ENCODE measurements at regions not wholly inside any gene's neighbourhood (a gene's known extent, or its start where the extent isn't known, plus 50 kb on each side); places are given as distances from the start of the nearest gene placed in this dataset.

DNA sequence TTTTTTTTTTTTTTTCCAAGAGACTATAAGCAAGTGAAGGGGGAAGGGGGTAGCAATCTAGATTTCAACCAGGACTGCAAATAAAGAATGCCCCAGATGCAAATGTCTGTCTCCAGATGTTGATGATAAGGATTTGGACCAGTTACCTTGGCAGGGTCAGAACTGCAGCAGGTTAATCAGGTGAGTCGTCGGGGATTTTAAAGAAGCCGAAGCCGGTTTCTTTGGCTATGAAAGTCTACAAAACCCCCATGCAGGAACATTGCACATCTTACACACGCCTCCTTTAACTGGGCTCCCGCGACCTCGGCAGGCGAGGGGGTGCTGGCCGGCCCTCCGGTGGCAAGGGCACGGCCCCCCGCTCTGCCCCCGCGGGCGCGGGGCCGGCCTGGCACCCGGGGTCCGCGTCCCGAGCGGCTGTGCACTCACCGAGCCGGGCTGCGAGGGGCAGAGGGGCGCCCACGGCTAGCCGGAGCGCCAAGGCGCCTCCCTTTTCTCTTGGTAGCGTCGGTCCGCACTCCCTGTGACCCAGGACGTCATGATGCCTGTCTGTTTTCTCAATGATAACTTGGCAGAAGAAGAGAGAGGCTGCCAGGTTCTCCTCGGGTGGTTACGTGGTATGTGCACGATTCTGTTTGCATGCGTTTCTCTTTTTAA lies 366.3 kb upstream of the ESRRG start:
- no peak for DNase-seq (ENCODE audit: low read depth)

- no peak for DNase-seq (ENCODE audit: low read depth)
Measured at GRCh38 chr1:217088521-217089284, 365.5 kb upstream of the ESRRG start.

- DNase-seq (ENCODE audit: low read depth), result no peak
Measured at GRCh38 chr1:217088011-217088410, 364.8 kb upstream of the ESRRG start.

- no peak for DNase-seq (ENCODE audit: low read depth)
Measured at GRCh38 chr1:217079584-217079983, 356.4 kb upstream of the ESRRG start.

DNA sequence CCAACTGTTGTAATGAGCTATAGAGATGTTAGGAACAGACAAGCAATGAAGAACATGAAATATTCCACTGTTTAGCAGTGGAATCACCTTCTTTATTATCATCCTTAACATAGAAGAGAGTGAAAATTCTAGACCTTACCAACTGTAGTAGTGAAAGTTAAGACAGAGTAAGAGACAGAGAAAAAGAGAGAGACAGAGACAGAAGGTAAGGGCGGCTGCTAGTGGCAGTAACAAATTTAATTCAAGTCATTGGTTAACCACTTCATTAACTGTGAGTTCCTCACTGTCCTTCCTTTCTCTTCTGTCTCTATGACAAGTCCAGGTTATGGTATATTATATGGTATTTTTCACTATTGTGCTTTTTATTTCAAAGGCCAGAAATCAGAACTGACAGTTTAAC lies 355.7 kb upstream of the ESRRG start:
- DNase-seq (ENCODE audit: low read depth), result no peak

DNA sequence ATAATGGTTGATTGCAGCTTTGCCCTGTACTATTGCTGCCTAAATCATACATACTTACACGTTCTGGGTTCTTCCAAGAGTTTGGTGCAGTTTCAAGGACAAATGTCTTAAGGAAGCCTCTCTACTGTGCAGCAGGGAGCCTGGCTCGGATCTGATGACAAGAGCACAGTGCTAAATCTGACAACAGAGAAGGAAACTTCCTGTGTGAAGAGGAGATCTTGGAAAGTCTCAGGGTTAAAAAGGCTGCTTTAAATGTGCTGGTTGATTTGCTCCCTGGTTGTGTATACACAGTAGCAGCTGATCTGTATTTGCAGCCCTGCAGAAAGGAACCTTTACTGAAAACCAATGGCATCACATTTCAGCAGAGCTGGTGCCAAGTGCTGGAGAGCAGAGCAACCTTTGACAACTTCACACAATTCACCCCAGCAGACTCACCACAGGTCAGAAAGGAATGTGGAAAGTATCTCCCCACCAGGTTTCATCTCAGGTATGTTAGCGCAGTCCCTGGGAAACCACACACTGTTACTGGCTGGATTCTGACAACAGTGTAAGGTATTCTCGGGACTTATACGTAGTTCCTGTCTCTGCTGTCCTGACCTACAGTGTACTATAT lies 355.0 kb upstream of the ESRRG start:
- DNase-seq (ENCODE audit: low read depth), result no peak

DNA sequence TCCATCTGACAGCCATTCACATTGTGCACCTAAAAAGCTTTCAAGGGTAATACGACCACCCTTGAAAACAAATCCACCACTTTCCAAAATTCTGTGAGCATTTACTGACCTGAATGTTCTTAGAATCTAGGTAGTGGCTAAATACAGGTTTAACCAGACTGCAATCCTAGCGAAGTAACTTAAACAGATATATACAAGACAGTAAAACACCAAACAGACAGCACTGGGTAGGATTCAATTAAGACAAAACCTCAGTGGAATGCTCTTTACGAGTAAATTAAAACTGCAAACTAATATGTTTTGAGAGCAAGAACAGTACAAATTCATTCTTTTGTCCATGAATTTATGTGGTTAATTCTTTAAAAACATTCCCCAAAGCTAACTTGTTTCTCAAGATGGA lies 354.2 kb upstream of the ESRRG start:
- no peak for DNase-seq (ENCODE audit: low read depth)

DNA sequence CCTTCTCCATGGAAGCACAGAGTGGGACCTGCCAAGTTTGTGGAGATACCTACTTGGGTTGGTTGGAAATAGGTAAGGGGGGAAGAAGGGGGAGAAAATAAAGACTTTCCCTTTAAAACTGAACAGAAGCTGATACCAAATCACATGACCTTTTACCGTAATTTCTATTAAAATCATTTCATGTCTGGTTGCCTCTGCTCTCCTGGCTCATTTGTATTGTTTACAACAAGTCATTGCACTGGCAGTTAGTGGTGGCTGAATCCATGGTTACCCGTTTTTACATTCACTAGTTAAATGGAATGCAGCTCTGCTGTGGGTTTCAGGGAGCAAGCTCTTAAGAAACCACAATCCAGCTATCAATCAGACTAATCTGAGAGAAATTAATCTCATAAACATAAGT lies 353.7 kb upstream of the ESRRG start:
- no peak for DNase-seq (ENCODE audit: low read depth)

DNA sequence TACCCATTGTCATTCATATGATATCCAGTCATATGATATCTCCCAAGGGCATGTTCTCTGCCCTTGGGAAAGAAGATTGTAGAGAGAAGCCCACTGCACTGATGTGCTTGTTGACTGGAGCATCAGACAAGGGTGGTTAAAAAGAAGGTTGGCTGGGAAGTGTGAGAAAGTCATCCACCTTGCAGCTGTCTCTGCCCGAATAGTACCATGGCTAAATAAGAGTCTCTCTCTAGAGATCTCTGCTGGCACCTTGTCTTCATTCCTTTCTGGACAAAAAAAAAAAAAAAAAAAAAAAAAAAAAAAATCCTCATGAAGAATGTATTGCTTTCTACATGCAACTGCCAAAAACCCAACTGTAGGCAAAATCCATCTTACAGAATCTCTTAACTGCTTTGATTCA lies 349.7 kb upstream of the ESRRG start:
- DNase-seq (ENCODE audit: low read depth), result no peak

GRCh38 chr1:217067642-217068041 lies 344.4 kb upstream of the ESRRG start:
- no peak for DNase-seq (ENCODE audit: low read depth)

DNA sequence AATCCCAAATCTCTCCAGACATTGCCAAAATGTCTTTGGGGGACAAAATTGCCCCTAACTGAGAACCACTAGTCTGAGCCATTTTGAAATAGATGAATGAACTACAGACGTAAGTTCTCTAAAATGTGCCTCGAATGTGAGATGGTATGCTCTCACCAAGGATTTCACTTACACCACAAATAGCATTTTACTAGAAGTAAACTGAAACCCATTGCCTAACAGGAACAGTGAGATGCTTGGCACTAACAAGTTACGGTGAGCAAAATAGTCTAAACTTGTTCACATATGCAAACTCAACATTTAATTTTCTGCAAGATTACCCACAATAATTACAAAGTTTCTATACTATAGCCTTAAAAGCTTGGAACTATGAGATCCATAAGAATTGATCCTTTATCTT lies 343.6 kb upstream of the ESRRG start:
- no peak for DNase-seq (ENCODE audit: low read depth)

DNA sequence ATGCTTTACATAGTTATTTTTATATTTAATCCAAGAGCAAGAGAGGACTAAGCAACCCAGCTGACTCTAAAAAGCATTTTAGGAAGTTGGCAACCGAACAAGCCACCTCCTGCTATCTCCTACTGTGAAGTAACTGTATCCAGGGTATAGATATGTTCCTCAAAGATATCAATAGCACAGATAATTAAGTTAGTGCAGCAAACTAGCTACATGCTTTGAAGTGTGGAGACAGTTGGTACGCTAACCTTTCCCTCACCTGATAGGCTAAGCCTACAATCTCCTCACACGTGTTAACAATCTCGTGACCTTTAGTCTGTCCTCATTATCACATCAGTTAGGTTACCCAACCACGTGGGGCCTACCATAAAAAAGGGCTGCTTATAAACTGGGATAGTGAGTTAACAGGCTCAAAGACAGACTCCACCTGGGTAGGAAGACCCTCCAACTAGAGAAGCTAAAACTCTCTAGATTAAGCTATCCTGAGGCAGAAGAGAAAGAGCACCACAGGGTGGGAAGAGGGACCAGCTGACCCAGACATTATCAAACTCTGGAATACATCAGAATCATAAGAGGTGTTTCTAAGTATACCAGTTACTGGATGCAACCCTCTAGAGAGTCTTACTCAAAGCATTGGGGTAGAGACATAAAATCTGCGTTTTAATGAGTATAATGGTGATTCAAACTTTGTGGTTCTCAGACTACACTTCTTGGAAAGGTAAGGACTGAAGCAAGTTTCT lies 340.1 kb upstream of the ESRRG start:
- no peak for DNase-seq (ENCODE audit: low read depth)

DNA sequence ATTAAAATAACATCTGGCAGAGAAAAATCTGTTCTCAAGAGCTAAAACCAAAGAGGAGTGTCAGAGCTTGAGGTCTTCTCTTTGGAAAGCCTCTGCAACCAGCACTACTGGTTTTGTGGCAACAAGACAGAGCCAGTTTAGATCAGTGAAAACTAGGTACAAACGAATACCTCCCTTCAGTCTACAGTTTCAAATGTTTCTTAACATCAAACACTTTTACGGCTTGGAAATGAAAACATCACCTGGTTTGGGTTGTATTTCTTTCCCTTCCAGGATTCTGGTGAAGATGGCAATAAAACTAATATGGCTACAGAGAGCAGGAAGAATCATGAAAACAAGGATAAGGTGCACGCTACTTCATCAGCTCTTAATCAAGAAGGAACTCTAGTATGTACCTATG lies 339.4 kb upstream of the ESRRG start:
- DNase-seq (ENCODE audit: low read depth), result no peak

GRCh38 chr1:217059401-217059800 lies 336.2 kb upstream of the ESRRG start:
- DNase-seq (ENCODE audit: low read depth), result no peak

- no peak for DNase-seq (ENCODE audit: low read depth)
Measured at GRCh38 chr1:217053676-217054075, 330.4 kb upstream of the ESRRG start.

DNA sequence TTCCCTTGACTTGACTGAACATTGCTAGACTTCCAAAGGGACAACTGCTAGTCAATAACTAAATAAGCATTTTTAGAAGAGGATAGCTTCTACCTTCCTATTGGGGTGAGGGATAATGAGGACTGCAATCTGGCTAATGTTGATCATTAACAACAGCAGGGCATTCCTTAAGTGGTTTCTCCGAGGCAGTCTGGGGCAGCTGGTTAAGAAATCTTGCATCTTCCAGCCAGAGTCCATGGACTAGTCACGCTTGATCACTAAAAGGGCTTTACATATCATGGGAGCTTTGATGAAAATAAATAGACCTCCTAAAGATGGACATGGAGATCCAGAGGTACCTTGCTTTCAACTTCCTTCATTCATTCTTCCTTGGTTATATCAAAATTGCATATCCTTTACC lies 329.4 kb upstream of the ESRRG start:
- DNase-seq (ENCODE audit: low read depth), result no peak

- no peak for DNase-seq (ENCODE audit: low read depth)
Measured at GRCh38 chr1:217052196-217052595, 329.0 kb upstream of the ESRRG start.

GRCh38 chr1:217049721-217050120 lies 326.5 kb upstream of the ESRRG start:
- DNase-seq (ENCODE audit: low read depth), result no peak

DNA sequence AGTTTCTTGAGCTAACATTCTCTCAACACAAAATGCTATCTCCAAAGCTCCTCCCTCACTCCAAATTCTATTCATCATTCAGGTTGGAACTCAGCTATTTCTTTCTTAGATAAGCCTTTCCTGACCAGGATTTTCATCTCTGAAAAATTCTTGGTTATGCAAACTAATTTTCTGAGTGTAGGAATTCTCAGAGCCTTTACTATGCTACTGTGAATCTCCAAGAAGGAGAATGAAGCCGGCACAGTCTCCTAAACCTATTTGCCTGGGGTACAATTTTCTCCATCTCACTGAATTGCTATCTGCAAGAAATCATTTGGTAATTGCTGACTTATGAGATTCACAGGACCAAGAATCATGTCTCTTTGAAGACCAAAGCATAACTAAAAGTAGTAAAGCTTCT lies 325.9 kb upstream of the ESRRG start:
- no peak for DNase-seq (ENCODE audit: low read depth)

GRCh38 chr1:217048104-217048707 lies 325.0 kb upstream of the ESRRG start:
- DNase-seq (ENCODE audit: low read depth), result no peak

GRCh38 chr1:217040711-217041455 lies 317.7 kb upstream of the ESRRG start:
- peak; percentile 32 for DNase-seq (ENCODE audit: low read depth)

GRCh38 chr1:217039926-217040325 lies 316.7 kb upstream of the ESRRG start:
- DNase-seq (ENCODE audit: low read depth), result no peak
